CD4-positive, alpha-beta memory T cell (primary cell): ENCODE measurements at regions not wholly inside any gene's neighbourhood (a gene's known extent, or its start where the extent isn't known, plus 50 kb on each side); places are given as distances from the start of the nearest gene placed in this dataset.
A peak's percentile ranks its signal among the peaks of the same experiment; 100 is the strongest.

Source experiments
- CTCF ChIA-PET: fragments of 350-600 bp; sonication (Branson Sonifier 250); formaldehyde crosslinking; loops from one replicate; lab custom pipeline; 2021; ENCODE audit warnings: inconsistent platforms; ENCODE audit not compliant: partially characterized antibody; lab: Charles Lee
- POLR2A ChIA-PET: fragments of 350-600 bp; sonication (Branson Sonifier 250); formaldehyde crosslinking; loops from one replicate; lab custom pipeline; 2021; ENCODE audit not compliant: partially characterized antibody; lab: Charles Lee
- DNase-seq, 5 donors: peaks; one replicate each; pipeline versions ENCODE4 v3.0.0 to v3.0.0-alpha.2; 2020 to 2022; ENCODE audit warnings: mixed read lengths in 1 of 5
- H3K27ac ChIP-seq: one replicate; pipeline ENCODE4 v1.7.0; 2013; ENCODE audit warnings: low read depth, low read length
- H3K27me3 ChIP-seq: 2 replicates; pipeline ENCODE4 v1.7.0; 2013; ENCODE audit warnings: mild to moderate bottlenecking, low read length, moderate library complexity; ENCODE audit not compliant: insufficient read depth
- H3K36me3 ChIP-seq: 2 replicates; pipeline ENCODE4 v1.7.0; 2013; ENCODE audit warnings: mild to moderate bottlenecking, low read length, moderate library complexity; ENCODE audit not compliant: insufficient read depth
- H3K4me1 ChIP-seq: 2 replicates; pipeline ENCODE4 v1.7.0; 2013; ENCODE audit warnings: mild to moderate bottlenecking, low read length, moderate library complexity; ENCODE audit not compliant: insufficient read depth
- H3K4me3 ChIP-seq, 2 donors: one replicate each; pipeline ENCODE4 v1.7.0; 2013; ENCODE audit warnings: low read length in 2 of 2, mild to moderate bottlenecking in 1 of 2
- H3K9me3 ChIP-seq, 2 donors: one replicate each; pipeline ENCODE4 v1.7.0; 2013; ENCODE audit warnings: low read length in 2 of 2, control low read depth in 1 of 2; ENCODE audit not compliant: control insufficient read depth in 1 of 2
- H3K27ac Mint-ChIP-seq, 7 donors: one replicate each; pipeline ENCODE4 v1.8.0; 2020 to 2021; ENCODE audit warnings: mixed read lengths in 7 of 7, mild to moderate bottlenecking in 6 of 7, inconsistent platforms in 3 of 7, moderate library complexity in 3 of 7
- H3K27me3 Mint-ChIP-seq, 2 donors: one replicate each; pipeline ENCODE4 v1.8.0; 2020 to 2021; ENCODE audit warnings: mixed read lengths in 2 of 2
- H3K36me3 Mint-ChIP-seq, 2 donors: one replicate each; pipeline ENCODE4 v1.8.0; 2020 to 2021; ENCODE audit warnings: mixed read lengths in 2 of 2, inconsistent platforms in 1 of 2, mild to moderate bottlenecking in 1 of 2
- H3K4me1 Mint-ChIP-seq, 4 donors: one replicate each; pipeline ENCODE4 v1.8.0; 2020 to 2021; ENCODE audit warnings: mixed read lengths in 4 of 4, mild to moderate bottlenecking in 1 of 4
- H3K4me3 Mint-ChIP-seq, 8 donors: one replicate each; pipeline ENCODE4 v1.8.0; 2020 to 2021; ENCODE audit warnings: mixed read lengths in 8 of 8, mild to moderate bottlenecking in 7 of 8, moderate library complexity in 6 of 8, inconsistent platforms in 3 of 8
- H3K9me3 Mint-ChIP-seq, 8 donors: one replicate each; pipeline ENCODE4 v1.8.0; 2020 to 2021; ENCODE audit warnings: mixed read lengths in 8 of 8, mild to moderate bottlenecking in 5 of 8, inconsistent platforms in 3 of 8, moderate library complexity in 1 of 8
- intact Hi-C: fragments of 100-400 bp; cut with micrococcal nuclease; formaldehyde crosslinking; loops from one replicate; pipeline ENCODE4 v1.15.1; 2023

- CTCF ChIA-PET = interaction anchor here (0.7 to 2.2 kb wide), 4 partner anchors 11 to 169 kb away, joined by 3 to 6 read pairs (median 4); no protein-coding TSS in a partner anchor
- H3K9me3 Mint-ChIP-seq = no peaks in the 10 kb centered on the region
- intact Hi-C loops = no loop called here
These were observed 113.3 kb upstream of the RAD23B start for GRCh38 chr9:107169796-107170195.

GRCh38 chr9:107170801-107171200 is 112.3 kb upstream of the RAD23B start:
- no peaks in the 10 kb centered on the region for H3K36me3 Mint-ChIP-seq
- POLR2A ChIA-PET = no interaction called here
- no peak overlapping the region for H3K27ac Mint-ChIP-seq
- Histone ChIP-seq H3K27ac (no peak overlapping the region), H3K27me3 (no peaks in the 10 kb centered on the region), H3K9me3 (no peaks in the 10 kb centered on the region), H3K4me3 (no peak overlapping the region), H3K36me3 (no peaks in the 10 kb centered on the region), H3K4me1 (no peaks in the 10 kb centered on the region)
- DNase-seq = no peak
- CTCF ChIA-PET = interaction anchor here (1.9 to 2.3 kb wide), 3 partner anchors 10 to 171 kb away, joined by 5 to 12 read pairs (median 10); no protein-coding TSS in a partner anchor
- H3K9me3 Mint-ChIP-seq = no peaks in the 10 kb centered on the region
- H3K27me3 Mint-ChIP-seq = peaks cover 4 to 8% of the 10 kb centered on the region in 2 donors
- intact Hi-C loops = no loop called here
- peaks cover 0 to 2% (median under 1%) of the 10 kb centered on the region in 4 donors for H3K4me1 Mint-ChIP-seq
- H3K4me3 Mint-ChIP-seq = no peak overlapping the region

More at GRCh38 chr9:107169796-107170195, 113.3 kb upstream of the RAD23B start:
- Mint-ChIP-seq H3K4me3 (no peak overlapping the region), H3K4me1 (peaks cover 0 to 2% (median under 1%) of the 10 kb centered on the region in 4 donors), H3K36me3 (no peaks in the 10 kb centered on the region), H3K27me3 (peaks cover 5 to 8% of the 10 kb centered on the region in 2 donors), H3K27ac (no peak overlapping the region)
- H3K27me3 ChIP-seq = no peaks in the 10 kb centered on the region
- no peaks in the 10 kb centered on the region for H3K36me3 ChIP-seq
- no peaks in the 10 kb centered on the region for H3K9me3 ChIP-seq
- no peak for DNase-seq
- POLR2A ChIA-PET = no interaction called here
- no peaks in the 10 kb centered on the region for H3K4me1 ChIP-seq
- H3K4me3 ChIP-seq = no peak overlapping the region
- H3K27ac ChIP-seq = no peak overlapping the region

DNA sequence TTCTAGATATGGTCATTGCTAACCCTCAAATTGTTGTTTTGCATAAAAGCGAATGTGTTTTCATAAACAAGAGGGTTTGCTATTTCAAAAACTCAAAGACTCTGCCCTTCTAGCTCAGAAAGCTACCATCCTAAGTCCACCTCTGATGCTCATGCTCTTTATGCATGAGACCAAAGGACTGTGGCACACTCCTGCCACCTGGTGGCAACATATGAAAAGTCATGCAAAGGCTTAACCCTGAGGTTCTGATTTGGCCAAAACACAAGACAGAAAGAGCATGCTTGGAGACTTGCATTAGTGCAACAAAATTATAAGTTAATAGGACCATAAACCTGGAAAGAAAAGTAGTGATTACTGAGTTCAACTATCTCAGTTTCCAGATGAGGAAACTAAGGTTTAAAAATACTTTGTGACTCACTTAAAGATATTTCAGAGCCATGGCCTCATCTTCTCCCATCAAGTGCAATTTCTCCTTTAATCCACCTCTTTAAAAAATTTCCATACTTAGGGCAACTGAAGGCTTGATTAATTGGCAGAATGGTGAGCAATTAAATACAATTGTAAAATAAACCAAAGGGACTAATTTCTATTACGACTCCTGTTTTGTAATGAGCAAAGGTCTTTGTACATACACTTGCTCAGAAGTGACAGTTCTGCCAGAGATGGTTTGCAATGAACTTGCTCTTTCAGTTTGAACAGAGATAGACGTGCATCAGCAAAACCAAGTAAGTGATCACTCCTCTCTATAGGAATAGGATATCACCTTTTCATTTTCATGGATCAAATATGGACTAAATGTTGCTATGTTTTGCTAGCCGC is 110.7 kb upstream of the RAD23B start:
- H3K9me3 ChIP-seq = no peaks in the 10 kb centered on the region
- H3K4me1 ChIP-seq = no peaks in the 10 kb centered on the region
- no peaks in the 10 kb centered on the region for H3K27me3 ChIP-seq
- no peaks in the 10 kb centered on the region for H3K36me3 ChIP-seq
- H3K27ac ChIP-seq = no peak overlapping the region
- no peak overlapping the region for H3K4me3 ChIP-seq
- POLR2A ChIA-PET = no interaction called here
- Mint-ChIP-seq H3K27ac (no peak overlapping the region), H3K36me3 (no peaks in the 10 kb centered on the region), H3K4me1 (peaks cover 0 to 2% (median under 1%) of the 10 kb centered on the region in 4 donors), H3K9me3 (no peaks in the 10 kb centered on the region), H3K4me3 (no peak overlapping the region), H3K27me3 (peaks cover 1 to 11% of the 10 kb centered on the region in 2 donors)
- CTCF ChIA-PET = interaction anchor here (0.6 to 2.3 kb wide), 5 partner anchors 12 to 1846 kb away, joined by 3 to 12 read pairs (median 3); no protein-coding TSS in a partner anchor
- peak; percentile 21 to 52 (median 35) for DNase-seq
- intact Hi-C loops = loop anchor here (2.0 kb wide), 1 partner anchor 1564 kb away; no protein-coding TSS in a partner anchor

DNA sequence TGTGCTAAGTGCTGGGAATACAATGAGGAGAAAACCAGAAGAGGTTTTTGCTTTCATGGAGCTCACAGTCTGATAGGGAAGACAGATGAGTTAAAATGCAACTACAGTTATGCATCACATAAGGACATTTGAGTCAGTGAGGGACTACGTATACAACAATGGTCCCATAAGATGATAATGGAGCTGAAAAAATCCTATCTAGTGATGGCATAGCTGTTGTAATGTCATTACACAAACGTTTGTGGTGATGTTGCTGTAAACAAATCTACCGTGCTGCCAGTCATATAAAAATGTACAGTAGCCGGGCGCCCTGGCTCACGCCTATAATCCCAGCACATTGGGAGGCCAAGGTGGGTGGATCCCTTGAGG is 110.1 kb upstream of the RAD23B start:
- POLR2A ChIA-PET = no interaction called here
- DNase-seq = no peak
- Histone ChIP-seq H3K27me3 (no peaks in the 10 kb centered on the region), H3K36me3 (no peaks in the 10 kb centered on the region), H3K4me3 (no peak overlapping the region), H3K9me3 (no peaks in the 10 kb centered on the region), H3K27ac (no peak overlapping the region), H3K4me1 (no peaks in the 10 kb centered on the region)
- no peak overlapping the region for H3K4me3 Mint-ChIP-seq
- no peaks in the 10 kb centered on the region for H3K9me3 Mint-ChIP-seq
- H3K27ac Mint-ChIP-seq = no peak overlapping the region
- intact Hi-C loops = loop anchor here (2.0 kb wide), 1 partner anchor 1564 kb away; no protein-coding TSS in a partner anchor
- no peaks in the 10 kb centered on the region for H3K36me3 Mint-ChIP-seq
- peaks cover 0 to 2% (median under 1%) of the 10 kb centered on the region in 4 donors for H3K4me1 Mint-ChIP-seq
- H3K27me3 Mint-ChIP-seq = peaks cover 3 to 14% of the 10 kb centered on the region in 2 donors
- CTCF ChIA-PET = interaction anchor here (1.1 kb wide), 1 partner anchor 1333 kb away, joined by 3 read pairs; no protein-coding TSS in a partner anchor

DNA sequence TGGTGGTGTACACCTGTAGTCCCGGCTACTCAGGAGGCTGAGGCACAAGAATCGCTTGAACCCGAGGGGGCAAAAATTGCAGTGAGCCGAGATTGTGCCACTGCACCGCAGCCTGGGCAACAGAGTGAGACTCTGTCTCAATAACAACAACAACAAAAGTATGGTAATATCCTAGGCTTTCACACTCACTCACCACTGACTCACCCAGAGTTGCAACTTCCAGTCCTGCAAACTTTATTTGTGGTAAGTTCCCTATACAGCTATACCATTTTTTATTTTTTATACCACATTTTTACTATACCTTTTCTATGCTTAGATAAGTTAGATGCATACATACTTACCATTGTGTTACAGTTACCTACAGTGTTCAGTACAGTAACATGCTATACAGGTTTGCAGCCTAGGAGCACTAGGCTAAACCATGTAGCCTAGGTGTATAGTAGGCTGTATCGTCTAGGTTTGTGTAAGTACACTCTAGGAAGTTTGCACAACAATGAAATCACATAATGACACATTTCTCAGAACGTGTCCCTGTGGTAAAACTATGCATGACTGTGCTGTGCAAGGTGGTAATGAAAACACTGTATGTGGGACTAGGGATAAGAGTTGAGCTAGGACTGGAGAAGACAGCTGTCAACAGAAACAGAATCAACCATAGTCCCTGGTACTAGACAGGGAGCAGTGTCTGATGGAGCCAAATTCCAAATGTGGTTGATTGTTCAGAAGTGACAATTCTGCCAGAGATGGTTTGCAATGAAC is 109.5 kb upstream of the RAD23B start:
- Histone ChIP-seq H3K4me1 (no peaks in the 10 kb centered on the region), H3K27me3 (no peaks in the 10 kb centered on the region), H3K9me3 (no peaks in the 10 kb centered on the region), H3K36me3 (no peaks in the 10 kb centered on the region), H3K27ac (no peak overlapping the region), H3K4me3 (no peak overlapping the region)
- no peaks in the 10 kb centered on the region for H3K36me3 Mint-ChIP-seq
- ChIA-PET CTCF (interaction anchor here (1.1 to 1.9 kb wide), 2 partner anchors 10 to 1334 kb away, joined by 3 to 4 read pairs; no protein-coding TSS in a partner anchor), POLR2A (no interaction called here)
- intact Hi-C loops = loop anchor here (2.0 kb wide), 1 partner anchor 1565 kb away; no protein-coding TSS in a partner anchor
- DNase-seq = no peak
- peaks cover 0 to 2% (median under 1%) of the 10 kb centered on the region in 4 donors for H3K4me1 Mint-ChIP-seq
- H3K4me3 Mint-ChIP-seq = no peak overlapping the region
- peaks cover 3 to 15% of the 10 kb centered on the region in 2 donors for H3K27me3 Mint-ChIP-seq
- H3K27ac Mint-ChIP-seq = peak overlapping the region in 1 of 7 donors; percentile 36
- H3K9me3 Mint-ChIP-seq = no peaks in the 10 kb centered on the region

GRCh38 chr9:107174441-107174840 is 108.6 kb upstream of the RAD23B start:
- ChIA-PET CTCF (interaction anchor here (1.9 kb wide), 1 partner anchor 9 kb away, joined by 4 read pairs; no protein-coding TSS in a partner anchor), POLR2A (no interaction called here)
- H3K4me3 ChIP-seq = no peak overlapping the region
- no peak for DNase-seq
- peaks cover 0 to 2% (median under 1%) of the 10 kb centered on the region in 4 donors for H3K4me1 Mint-ChIP-seq
- H3K27ac Mint-ChIP-seq = no peak overlapping the region
- H3K36me3 ChIP-seq = no peaks in the 10 kb centered on the region
- peaks cover 10 to 21% of the 10 kb centered on the region in 2 donors for H3K27me3 Mint-ChIP-seq
- H3K27ac ChIP-seq = no peak overlapping the region
- H3K36me3 Mint-ChIP-seq = no peaks in the 10 kb centered on the region
- no peak overlapping the region for H3K4me3 Mint-ChIP-seq
- no peaks in the 10 kb centered on the region for H3K9me3 Mint-ChIP-seq
- no peaks in the 10 kb centered on the region for H3K4me1 ChIP-seq
- intact Hi-C loops = no loop called here
- H3K27me3 ChIP-seq = no peaks in the 10 kb centered on the region
- no peaks in the 10 kb centered on the region for H3K9me3 ChIP-seq
